OCI-LY3 (cell line): ENCODE measurements at regions not wholly inside any gene's neighbourhood (a gene's known extent, or its start where the extent isn't known, plus 50 kb on each side); places are given as distances from the start of the nearest gene placed in this dataset.
"Not testable (repeated sequence)": the region's sequence is repeated elsewhere in the genome, so short reads cannot be mapped to it uniquely, and the experiment has no call there.

Experiments used
- CTCF ChIP-seq: fragments of 200-600, 300-600 bp; sonication (generic); IDR thresholded peaks from 2 replicates; pipeline ENCODE4 v1.5.1; 2014; ENCODE audit warnings: antibody characterized with exemption, low read length, low read depth
- EZH2phosphoT487 ChIP-seq: fragments of 200-600 bp; shearing (Covaris generic); IDR thresholded peaks from 2 replicates; pipeline ENCODE4 v1.6.1; 2018; ENCODE audit warnings: antibody characterized with exemption, mixed run types, low read depth

GRCh38 chr6:137383287-137383686 is 110.9 kb downstream of the OLIG3 start:
- TF ChIP-seq CTCF, EZH2phosphoT487: not testable (repeated sequence)
